ENCODE measurements at regions not wholly inside any gene's neighbourhood (a gene's known extent, or its start where the extent isn't known, plus 50 kb on each side); places are given as distances from the start of the nearest gene placed in this dataset.

- TF ChIP-seq CTCF (IDR thresholded peaks at IDR 0.05) (no peak), EP300 (IDR thresholded peaks at IDR 0.05) (no peak), POLR2A (IDR thresholded peaks at IDR 0.05; ENCODE audit: low read depth) (no peak), POLR2AphosphoS5 (IDR thresholded peaks at IDR 0.05) (no peak)
These were observed 399.0 kb upstream of the ID2 start for GRCh38 chr2:8282858-8283252.

All from esophagus muscularis mucosa (tissue), 4 donors.